ENCODE measurements at regions not wholly inside any gene's neighbourhood (a gene's known extent, or its start where the extent isn't known, plus 50 kb on each side); places are given as distances from the start of the nearest gene placed in this dataset.

- H3K4me3 ChIP-seq: no peak overlapping the region
- no peaks in the 10 kb centered on the region for H3K9me3 ChIP-seq
- no peak for DNase-seq
- no peaks in the 10 kb centered on the region for H3K36me3 ChIP-seq
- H3K27me3 ChIP-seq: no peaks in the 10 kb centered on the region
These were observed 79.8 kb upstream of the SPATS2L start for GRCh38 chr2:200226451-200227426.

GRCh38 chr2:200230716-200231115 lies 75.8 kb upstream of the SPATS2L start:
- Histone ChIP-seq H3K4me3 (no peak overlapping the region), H3K9me3 (no peaks in the 10 kb centered on the region), H3K27me3 (no peaks in the 10 kb centered on the region), H3K36me3 (no peaks in the 10 kb centered on the region)
- no peak for DNase-seq

GRCh38 chr2:200235533-200235932 lies 71.0 kb upstream of the SPATS2L start:
- Histone ChIP-seq H3K36me3 (no peaks in the 10 kb centered on the region), H3K27me3 (no peaks in the 10 kb centered on the region), H3K4me3 (no peak overlapping the region), H3K9me3 (no peaks in the 10 kb centered on the region)
- no peak for DNase-seq

GRCh38 chr2:200239216-200239615 lies 67.3 kb upstream of the SPATS2L start:
- no peak overlapping the region for H3K4me3 ChIP-seq
- H3K9me3 ChIP-seq: no peaks in the 10 kb centered on the region
- H3K36me3 ChIP-seq: no peaks in the 10 kb centered on the region
- DNase-seq: no peak
- no peaks in the 10 kb centered on the region for H3K27me3 ChIP-seq

GRCh38 chr2:200242570-200242969 lies 63.9 kb upstream of the SPATS2L start:
- Histone ChIP-seq H3K4me3 (no peak overlapping the region), H3K9me3 (no peaks in the 10 kb centered on the region), H3K27me3 (no peaks in the 10 kb centered on the region), H3K36me3 (no peaks in the 10 kb centered on the region)
- no peak for DNase-seq

GRCh38 chr2:200243441-200243840 lies 63.1 kb upstream of the SPATS2L start:
- Histone ChIP-seq H3K27me3 (no peaks in the 10 kb centered on the region), H3K4me3 (no peak overlapping the region), H3K9me3 (no peaks in the 10 kb centered on the region), H3K36me3 (no peaks in the 10 kb centered on the region)
- DNase-seq: no peak

- H3K27me3 ChIP-seq: no peaks in the 10 kb centered on the region
- no peak overlapping the region for H3K4me3 ChIP-seq
- H3K9me3 ChIP-seq: no peaks in the 10 kb centered on the region
- H3K36me3 ChIP-seq: no peaks in the 10 kb centered on the region
- no peak for DNase-seq
These were observed 62.4 kb upstream of the SPATS2L start for GRCh38 chr2:200244111-200244510.

GRCh38 chr2:200247494-200247893 lies 59.0 kb upstream of the SPATS2L start:
- Histone ChIP-seq H3K9me3 (no peaks in the 10 kb centered on the region), H3K27me3 (no peaks in the 10 kb centered on the region), H3K36me3 (no peaks in the 10 kb centered on the region), H3K4me3 (no peak overlapping the region)
- no peak for DNase-seq

- no peaks in the 10 kb centered on the region for H3K27me3 ChIP-seq
- no peak overlapping the region for H3K4me3 ChIP-seq
These were observed 54.0 kb upstream of the SPATS2L start for GRCh38 chr2:200252265-200253067.

GRCh38 chr2:200253639-200254038 lies 52.9 kb upstream of the SPATS2L start:
- Histone ChIP-seq H3K36me3 (no peaks in the 10 kb centered on the region), H3K9me3 (no peaks in the 10 kb centered on the region), H3K27me3 (no peaks in the 10 kb centered on the region), H3K4me3 (no peak overlapping the region)
- peak; percentile 60 for DNase-seq

More at GRCh38 chr2:200252265-200253067, 54.0 kb upstream of the SPATS2L start:
- H3K9me3 ChIP-seq: no peaks in the 10 kb centered on the region
- no peaks in the 10 kb centered on the region for H3K36me3 ChIP-seq
- peak; percentile 62 for DNase-seq

- H3K4me3 ChIP-seq: no peak overlapping the region
- no peaks in the 10 kb centered on the region for H3K9me3 ChIP-seq
- H3K36me3 ChIP-seq: no peaks in the 10 kb centered on the region
- H3K27me3 ChIP-seq: no peaks in the 10 kb centered on the region
- no peak for DNase-seq
These were observed 51.7 kb upstream of the SPATS2L start for GRCh38 chr2:200254773-200255172.

- H3K9me3 ChIP-seq: no peaks in the 10 kb centered on the region
- DNase-seq: no peak
These were observed 50.9 kb upstream of the SPATS2L start for GRCh38 chr2:200255549-200255948.

More at GRCh38 chr2:200255549-200255948, 50.9 kb upstream of the SPATS2L start:
- H3K27me3 ChIP-seq: no peaks in the 10 kb centered on the region
- H3K4me3 ChIP-seq: no peak overlapping the region
- no peaks in the 10 kb centered on the region for H3K36me3 ChIP-seq

All from MG63 (cell line).